NT2/D1 (cell line): ENCODE measurements at regions not wholly inside any gene's neighbourhood (a gene's known extent, or its start where the extent isn't known, plus 50 kb on each side); places are given as distances from the start of the nearest gene placed in this dataset.

ENCODE experiments used
- SUZ12 ChIP-seq: IDR thresholded peaks from 2 replicates; pipeline ENCODE4 v1.6.1; 2011; ENCODE audit not compliant: insufficient read length, insufficient read depth; ENCODE audit errors: extremely low read depth
- ZNF274 ChIP-seq: IDR thresholded peaks from 2 replicates; pipeline ENCODE4 v1.6.1; 2011; ENCODE audit warnings: mild to moderate bottlenecking, low read depth, low read length

- no peak for TF ChIP-seq ZNF274
- no peak for TF ChIP-seq SUZ12
Measured at GRCh38 chr2:51597086-51597485, 565.2 kb upstream of the NRXN1 start.
